Uterus (tissue), 2 donors: ENCODE measurements at regions not wholly inside any gene's neighbourhood (a gene's known extent, or its start where the extent isn't known, plus 50 kb on each side); places are given as distances from the start of the nearest gene placed in this dataset.

ENCODE experiments used
- CTCF ChIP-seq, 4 experiments: fragments of 200-600 bp in 2 of 4; fragments of 450-650 bp in 2 of 4; sonication (generic) in 2 of 4; IDR thresholded peaks; one replicate each; pipeline ENCODE4 v1.5.1; 2016 to 2019; ENCODE audit warnings: antibody characterized with exemption in 4 of 4, mild to moderate bottlenecking in 2 of 4, moderate library complexity in 1 of 4
- POLR2A ChIP-seq, 2 donors: fragments of 450-650 bp; IDR thresholded peaks; one replicate each; pipeline ENCODE4 v1.6.1; 2016; ENCODE audit warnings: antibody characterized with exemption in 2 of 2, mild to moderate bottlenecking in 1 of 2, moderate library complexity in 1 of 2

- no peak for TF ChIP-seq CTCF (IDR thresholded peaks at IDR 0.05)
- no peak for TF ChIP-seq POLR2A (IDR thresholded peaks at IDR 0.05)
Measured at GRCh38 chr13:27347211-27347772, 76.7 kb downstream of the RASL11A start.
